22Rv1 (cell line): ENCODE measurements at regions not wholly inside any gene's neighbourhood (a gene's known extent, or its start where the extent isn't known, plus 50 kb on each side); places are given as distances from the start of the nearest gene placed in this dataset.

Experiments used
- ZFX ChIP-seq: fragments of 450-650 bp; IDR thresholded peaks from 2 replicates; pipeline ENCODE4 v1.6.1; 2017; ENCODE audit warnings: antibody characterized with exemption, borderline replicate concordance
- TF ChIP-seq, protein P1 (sequence below): fragments of 450-650 bp; IDR thresholded peaks from 2 replicates; pipeline ENCODE4 v1.5.1; 2017; ENCODE audit warnings: mild to moderate bottlenecking

DNA sequence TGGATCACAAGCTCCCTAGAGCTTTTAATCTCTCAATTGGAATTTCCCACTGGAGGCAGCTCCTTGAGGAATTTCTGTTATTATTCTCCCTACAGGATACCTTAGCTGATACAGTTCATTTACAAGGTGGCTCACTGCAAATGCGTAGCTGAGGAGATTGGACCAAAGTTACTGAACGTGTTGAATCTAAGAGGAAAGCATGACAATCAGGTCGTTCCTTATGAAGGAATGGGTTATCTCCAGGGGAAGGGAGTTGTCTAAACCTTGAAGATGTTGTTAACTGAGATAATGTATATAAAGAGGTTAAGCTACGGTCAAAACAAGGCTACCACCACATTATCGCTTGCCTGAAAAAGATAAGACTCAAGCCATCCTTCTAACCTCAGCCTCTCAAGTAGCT is 105.8 kb upstream of the TBX3 start:
- TF ChIP-seq, protein P1, sequence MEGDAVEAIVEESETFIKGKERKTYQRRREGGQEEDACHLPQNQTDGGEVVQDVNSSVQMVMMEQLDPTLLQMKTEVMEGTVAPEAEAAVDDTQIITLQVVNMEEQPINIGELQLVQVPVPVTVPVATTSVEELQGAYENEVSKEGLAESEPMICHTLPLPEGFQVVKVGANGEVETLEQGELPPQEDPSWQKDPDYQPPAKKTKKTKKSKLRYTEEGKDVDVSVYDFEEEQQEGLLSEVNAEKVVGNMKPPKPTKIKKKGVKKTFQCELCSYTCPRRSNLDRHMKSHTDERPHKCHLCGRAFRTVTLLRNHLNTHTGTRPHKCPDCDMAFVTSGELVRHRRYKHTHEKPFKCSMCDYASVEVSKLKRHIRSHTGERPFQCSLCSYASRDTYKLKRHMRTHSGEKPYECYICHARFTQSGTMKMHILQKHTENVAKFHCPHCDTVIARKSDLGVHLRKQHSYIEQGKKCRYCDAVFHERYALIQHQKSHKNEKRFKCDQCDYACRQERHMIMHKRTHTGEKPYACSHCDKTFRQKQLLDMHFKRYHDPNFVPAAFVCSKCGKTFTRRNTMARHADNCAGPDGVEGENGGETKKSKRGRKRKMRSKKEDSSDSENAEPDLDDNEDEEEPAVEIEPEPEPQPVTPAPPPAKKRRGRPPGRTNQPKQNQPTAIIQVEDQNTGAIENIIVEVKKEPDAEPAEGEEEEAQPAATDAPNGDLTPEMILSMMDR: no peak
- no peak for TF ChIP-seq ZFX
